ENCODE measurements at regions not wholly inside any gene's neighbourhood (a gene's known extent, or its start where the extent isn't known, plus 50 kb on each side); places are given as distances from the start of the nearest gene placed in this dataset.

DNA sequence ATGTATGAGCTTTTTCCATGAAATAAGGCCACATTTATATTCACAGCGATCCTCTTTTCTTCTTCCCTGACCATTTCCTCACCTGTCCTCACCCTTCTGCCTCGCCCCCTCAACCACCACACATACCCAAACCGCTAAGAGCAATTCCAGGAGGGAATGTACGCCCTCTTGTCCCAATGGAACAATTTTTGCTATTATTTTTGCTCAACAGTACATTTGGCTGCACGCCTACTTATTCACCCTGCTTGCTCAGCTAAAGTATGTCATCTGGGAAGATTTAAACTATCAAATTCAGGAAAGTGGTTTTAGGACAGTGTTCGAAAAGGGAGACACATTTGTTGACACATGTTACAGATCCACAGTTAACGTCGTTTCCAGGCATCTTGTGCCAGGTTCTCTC is 252.7 kb downstream of the NEBL start:
- FAIRE-seq (no peak), ATAC-seq (no peak), DNase-seq (ENCODE audit: low read depth in 1 of 2, low spot score in 1 of 2) (no peak)
- 3% methylated on average over 8 of the region's 8 CpGs for WGBS (ENCODE audit: missing lambda C conversion rate)
- Histone ChIP-seq H3K4me2 (no peak overlapping the region), H3K9me3 (no peaks in the 10 kb centered on the region), H3K27ac (no peak overlapping the region), H3K4me1 (no peaks in the 10 kb centered on the region), H3K4me3 (no peak overlapping the region)
- CTCF ChIA-PET: no interaction called here
- POLR2A ChIA-PET: no interaction called here
- TF ChIP-seq, protein P1, sequence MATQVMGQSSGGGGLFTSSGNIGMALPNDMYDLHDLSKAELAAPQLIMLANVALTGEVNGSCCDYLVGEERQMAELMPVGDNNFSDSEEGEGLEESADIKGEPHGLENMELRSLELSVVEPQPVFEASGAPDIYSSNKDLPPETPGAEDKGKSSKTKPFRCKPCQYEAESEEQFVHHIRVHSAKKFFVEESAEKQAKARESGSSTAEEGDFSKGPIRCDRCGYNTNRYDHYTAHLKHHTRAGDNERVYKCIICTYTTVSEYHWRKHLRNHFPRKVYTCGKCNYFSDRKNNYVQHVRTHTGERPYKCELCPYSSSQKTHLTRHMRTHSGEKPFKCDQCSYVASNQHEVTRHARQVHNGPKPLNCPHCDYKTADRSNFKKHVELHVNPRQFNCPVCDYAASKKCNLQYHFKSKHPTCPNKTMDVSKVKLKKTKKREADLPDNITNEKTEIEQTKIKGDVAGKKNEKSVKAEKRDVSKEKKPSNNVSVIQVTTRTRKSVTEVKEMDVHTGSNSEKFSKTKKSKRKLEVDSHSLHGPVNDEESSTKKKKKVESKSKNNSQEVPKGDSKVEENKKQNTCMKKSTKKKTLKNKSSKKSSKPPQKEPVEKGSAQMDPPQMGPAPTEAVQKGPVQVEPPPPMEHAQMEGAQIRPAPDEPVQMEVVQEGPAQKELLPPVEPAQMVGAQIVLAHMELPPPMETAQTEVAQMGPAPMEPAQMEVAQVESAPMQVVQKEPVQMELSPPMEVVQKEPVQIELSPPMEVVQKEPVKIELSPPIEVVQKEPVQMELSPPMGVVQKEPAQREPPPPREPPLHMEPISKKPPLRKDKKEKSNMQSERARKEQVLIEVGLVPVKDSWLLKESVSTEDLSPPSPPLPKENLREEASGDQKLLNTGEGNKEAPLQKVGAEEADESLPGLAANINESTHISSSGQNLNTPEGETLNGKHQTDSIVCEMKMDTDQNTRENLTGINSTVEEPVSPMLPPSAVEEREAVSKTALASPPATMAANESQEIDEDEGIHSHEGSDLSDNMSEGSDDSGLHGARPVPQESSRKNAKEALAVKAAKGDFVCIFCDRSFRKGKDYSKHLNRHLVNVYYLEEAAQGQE (IDR thresholded peaks at IDR 0.05): no peak
- TF ChIP-seq MAZ (IDR thresholded peaks at IDR 0.05; ENCODE audit: borderline replicate concordance, low read depth, low read length) (no peak), POLR2AphosphoS2 (conservative IDR thresholded peaks at IDR 0.05; ENCODE audit: low read length) (no peak), EHF (CRISPR knock-in tag; IDR thresholded peaks at IDR 0.05) (no peak), TFCP2L1 (CRISPR knock-in tag; IDR thresholded peaks at IDR 0.05) (no peak), FOSL2 (IDR thresholded peaks at IDR 0.05) (no peak), FOSL2 (CRISPR knock-in tag; IDR thresholded peaks at IDR 0.05) (no peak), POLR2A (IDR thresholded peaks at IDR 0.05; ENCODE audit: low read length) (no peak), ZSCAN20 (CRISPR knock-in tag; IDR thresholded peaks at IDR 0.05) (no peak), BCL3 (IDR thresholded peaks at IDR 0.05) (no peak), HEYL (CRISPR knock-in tag; IDR thresholded peaks at IDR 0.05) (no peak), MYC (IDR thresholded peaks at IDR 0.05; ENCODE audit: borderline replicate concordance, low read length) (no peak), E2F6 (IDR thresholded peaks at IDR 0.05; ENCODE audit: borderline replicate concordance, low read depth) (no peak), BHLHE40 (IDR thresholded peaks at IDR 0.05; ENCODE audit: low read depth, low read length) (no peak)
- TF ChIP-seq, protein P2, sequence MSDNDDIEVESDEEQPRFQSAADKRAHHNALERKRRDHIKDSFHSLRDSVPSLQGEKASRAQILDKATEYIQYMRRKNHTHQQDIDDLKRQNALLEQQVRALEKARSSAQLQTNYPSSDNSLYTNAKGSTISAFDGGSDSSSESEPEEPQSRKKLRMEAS (IDR thresholded peaks at IDR 0.05): no peak

- Histone ChIP-seq H3K4me3 (no peak overlapping the region), H3K4me1 (no peaks in the 10 kb centered on the region), H3K9me3 (no peaks in the 10 kb centered on the region), H3K4me2 (no peak overlapping the region), H3K27ac (no peak overlapping the region)
- DNase-seq (ENCODE audit: low read depth in 1 of 2, low spot score in 1 of 2): no peak
- TF ChIP-seq EHMT2 (IDR thresholded peaks at IDR 0.05; ENCODE audit: low read depth) (no peak), BCL3 (IDR thresholded peaks at IDR 0.05) (no peak), HMGXB4 (CRISPR knock-in tag; IDR thresholded peaks at IDR 0.05; ENCODE audit: borderline replicate concordance) (no peak), JUNB (IDR thresholded peaks at IDR 0.05) (no peak), CHD2 (IDR thresholded peaks at IDR 0.05; ENCODE audit: low read length, partially characterized antibody) (no peak)
- POLR2A ChIA-PET: no interaction called here
- CTCF ChIA-PET: interaction anchor here (0.6 kb wide), 1 partner anchor 213 kb away, joined by 3 read pairs; no protein-coding TSS in a partner anchor
- WGBS (ENCODE audit: missing lambda C conversion rate): 15% methylated on average over 4 of the region's 4 CpGs
- ATAC-seq: no peak
- no peak for FAIRE-seq
These were observed 255.5 kb downstream of the NEBL start for GRCh38 chr10:20641605-20642004.

Measured in A549 (cell line).